ENCODE measurements at regions not wholly inside any gene's neighbourhood (a gene's known extent, or its start where the extent isn't known, plus 50 kb on each side); places are given as distances from the start of the nearest gene placed in this dataset.

GRCh38 chr4:98758182-98758581, 99.8 kb upstream of the TSPAN5 start:
- no peak overlapping the region for H3K56ac ChIP-seq (ENCODE audit: insufficient read length, low read depth, low read length)
- no peaks in the 10 kb centered on the region for H3K23me2 ChIP-seq (ENCODE audit: insufficient read length, low read depth, low read length, poor library complexity, severe bottlenecking)
- no CpG with 5 or more reads among the region's 1 CpG for WGBS (ENCODE audit: extremely low coverage, insufficient read length, low lambda C conversion rate)
- H2BK5ac ChIP-seq (ENCODE audit: insufficient read length, low read length) = no peak overlapping the region
- no peak overlapping the region for H3K27ac Mint-ChIP-seq
- H2BK20ac ChIP-seq (ENCODE audit: low read depth, low read length, poor library complexity, severe bottlenecking) = no peak overlapping the region
- H2BK15ac ChIP-seq (ENCODE audit: low read depth, low read length) = no peak overlapping the region
- no peak overlapping the region for H3K14ac ChIP-seq (ENCODE audit: insufficient read depth, low read length)
- H4K20me1 ChIP-seq (ENCODE audit: control insufficient read depth, insufficient read depth, insufficient read length) = no peaks in the 10 kb centered on the region
- no peak overlapping the region for H4K5ac ChIP-seq (ENCODE audit: insufficient read length, low read depth, low read length)
- no peak for DNase-seq
- no peak overlapping the region for H3T11ph ChIP-seq (ENCODE audit: low read length)
- 0 out of 7 replicates have a peak, but pooled peaks cover 0 to 2% (median 0%) of the 10 kb centered on the region in 3 experiments for H3K36me3 Mint-ChIP-seq (ENCODE audit: insufficient read depth in 1 of 3, low read depth in 3 of 3)
- H3K4me1 Mint-ChIP-seq = no peaks in the 10 kb centered on the region
- H3K79me1 ChIP-seq (ENCODE audit: insufficient read depth, low read depth, low read length, poor library complexity, severe bottlenecking) = no peaks in the 10 kb centered on the region
- no peaks in the 10 kb centered on the region; a peak in 1 of 5 replicates for H3K9me3 Mint-ChIP-seq
- H2AK5ac ChIP-seq (ENCODE audit: insufficient read length, low read length) = no peak overlapping the region
- H2BK120ac ChIP-seq (ENCODE audit: low read depth, low read length, poor library complexity, severe bottlenecking) = no peak overlapping the region
- H4K91ac ChIP-seq (ENCODE audit: insufficient read length, low read depth, low read length) = no peak overlapping the region
- TF ChIP-seq, protein P1, sequence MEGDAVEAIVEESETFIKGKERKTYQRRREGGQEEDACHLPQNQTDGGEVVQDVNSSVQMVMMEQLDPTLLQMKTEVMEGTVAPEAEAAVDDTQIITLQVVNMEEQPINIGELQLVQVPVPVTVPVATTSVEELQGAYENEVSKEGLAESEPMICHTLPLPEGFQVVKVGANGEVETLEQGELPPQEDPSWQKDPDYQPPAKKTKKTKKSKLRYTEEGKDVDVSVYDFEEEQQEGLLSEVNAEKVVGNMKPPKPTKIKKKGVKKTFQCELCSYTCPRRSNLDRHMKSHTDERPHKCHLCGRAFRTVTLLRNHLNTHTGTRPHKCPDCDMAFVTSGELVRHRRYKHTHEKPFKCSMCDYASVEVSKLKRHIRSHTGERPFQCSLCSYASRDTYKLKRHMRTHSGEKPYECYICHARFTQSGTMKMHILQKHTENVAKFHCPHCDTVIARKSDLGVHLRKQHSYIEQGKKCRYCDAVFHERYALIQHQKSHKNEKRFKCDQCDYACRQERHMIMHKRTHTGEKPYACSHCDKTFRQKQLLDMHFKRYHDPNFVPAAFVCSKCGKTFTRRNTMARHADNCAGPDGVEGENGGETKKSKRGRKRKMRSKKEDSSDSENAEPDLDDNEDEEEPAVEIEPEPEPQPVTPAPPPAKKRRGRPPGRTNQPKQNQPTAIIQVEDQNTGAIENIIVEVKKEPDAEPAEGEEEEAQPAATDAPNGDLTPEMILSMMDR (conservative IDR thresholded peaks at IDR 0.05) = no peak
- H2AFZ ChIP-seq (ENCODE audit: low read length) = no peak overlapping the region
- H3K79me2 ChIP-seq (ENCODE audit: insufficient read depth, low read length) = no peaks in the 10 kb centered on the region
- no peak overlapping the region for H3K27ac ChIP-seq (ENCODE audit: insufficient read length, low read depth, low read length)
- no peaks in the 10 kb centered on the region for H3K27me3 Mint-ChIP-seq (ENCODE audit: low read depth)
- no peaks in the 10 kb centered on the region for H3K4me1 ChIP-seq (ENCODE audit: insufficient read depth, low read length)
- H3K4me2 ChIP-seq (ENCODE audit: insufficient read depth, insufficient read length, low read length) = no peak overlapping the region
- H2BK12ac ChIP-seq (ENCODE audit: insufficient read length, low read depth, low read length) = no peak overlapping the region
- no peaks in the 10 kb centered on the region for H3K27me3 ChIP-seq (ENCODE audit: insufficient read depth, low read length)
- H3K9me3 ChIP-seq (ENCODE audit: control insufficient read depth, low read depth, low read length) = no peaks in the 10 kb centered on the region
- no peak overlapping the region for H3K9ac ChIP-seq (ENCODE audit: extremely low read depth, insufficient read length, low read length)
- no peak overlapping the region for H4K8ac ChIP-seq (replicated peaks; ENCODE audit: insufficient read length, low read depth, low read length)
- no peak overlapping the region for H3K18ac ChIP-seq (ENCODE audit: insufficient read length, low read depth, low read length)
- H3K23ac ChIP-seq (ENCODE audit: insufficient read length, low read depth, low read length) = no peak overlapping the region
- no peak overlapping the region for H3K4me3 Mint-ChIP-seq
- no peak overlapping the region for H3K4ac ChIP-seq (ENCODE audit: low read depth, low read length)

All from H9 (cell line).